Endothelial cell of umbilical vein (primary cell): ENCODE measurements at regions not wholly inside any gene's neighbourhood (a gene's known extent, or its start where the extent isn't known, plus 50 kb on each side); places are given as distances from the start of the nearest gene placed in this dataset.

Experiments used
- BruUV-seq: library from RNA; stranded (reverse); fragments of 400-500 nt; replicated peaks from 2 replicates; lab custom pipeline; 2021; lab: Mats Ljungman, UMichigan
- CTCF ChIA-PET: fragments of 300-600, 350-600 bp; sonication (Branson Sonifier 250); formaldehyde crosslinking; loops from one replicate; lab custom pipeline; 2021; ENCODE audit warnings: antibody characterized with exemption, inconsistent platforms; lab: Charles Lee
- POLR2A ChIA-PET: fragments of 300-600, 350-600 bp; sonication (Branson Sonifier 250); formaldehyde crosslinking; loops from one replicate; lab custom pipeline; 2021; ENCODE audit warnings: antibody characterized with exemption, inconsistent platforms; lab: Charles Lee
- DNase-seq: peaks from one replicate; pipeline ENCODE4 v3.0.0-alpha.2; 2011; ENCODE audit warnings: low read depth, low spot score
- FAIRE-seq: peaks from 2 replicates; lab custom pipeline; 2011; peaks lifted over from hg19 to GRCh38; lab: Jason Lieb, UNC
- H2AFZ ChIP-seq: 2 replicates; pipeline ENCODE4 v1.6.0; 2012; ENCODE audit warnings: low read depth, low read length, control low read depth, inconsistent platforms
- H3K27ac ChIP-seq: 2 replicates; pipeline ENCODE4 v1.5.1; 2011; ENCODE audit warnings: low read depth, mild to moderate bottlenecking, control low read depth, low read length, moderate library complexity; ENCODE audit not compliant: insufficient read depth
- H3K27me3 ChIP-seq, 2 experiments: 2 replicates each; pipeline versions ENCODE4 v1.6.0 to v1.6.1; 2011; ENCODE audit warnings: low read length in 2 of 2, mixed read lengths in 1 of 2; ENCODE audit not compliant: control insufficient read depth in 2 of 2, insufficient read depth in 2 of 2
- H3K36me3 ChIP-seq, 2 experiments: 2 replicates in 1 of 2; 3 replicates in 1 of 2; pipeline ENCODE4 v1.5.1; 2011; ENCODE audit warnings: low read length in 2 of 2, mild to moderate bottlenecking in 1 of 2, moderate library complexity in 1 of 2; ENCODE audit not compliant: control insufficient read depth in 2 of 2, insufficient read depth in 2 of 2; ENCODE audit errors: extremely low read depth in 1 of 2
- H3K4me1 ChIP-seq: 3 replicates; pipeline ENCODE4 v1.5.1; 2011; ENCODE audit warnings: mild to moderate bottlenecking, low read length; ENCODE audit not compliant: control insufficient read depth, insufficient read depth; ENCODE audit errors: extremely low read depth
- H3K4me2 ChIP-seq: 2 replicates; pipeline ENCODE4 v1.6.1; 2011; ENCODE audit warnings: low read length, control low read depth, mixed read lengths; ENCODE audit not compliant: insufficient read depth
- H3K4me3 ChIP-seq, 3 experiments: fragments of 200-600 bp in 1 of 3; sonication (generic), shearing (Covaris generic) in 1 of 3; replicated peaks in 1 of 3; 2 replicates each; pipeline ENCODE4 v1.5.1; 2011 to 2016; ENCODE audit warnings: control low read depth in 3 of 3, low read length in 3 of 3, mild to moderate bottlenecking in 2 of 3, inconsistent platforms in 1 of 3, low read depth in 1 of 3, moderate library complexity in 1 of 3; ENCODE audit not compliant: insufficient read depth in 1 of 3
- H3K79me2 ChIP-seq: 2 replicates; pipeline ENCODE4 v1.6.0; 2012; ENCODE audit warnings: low read length, inconsistent platforms; ENCODE audit not compliant: control insufficient read depth, insufficient read depth
- H3K9ac ChIP-seq: replicated peaks from 2 replicates; pipeline ENCODE3; 2011; ENCODE audit warnings: low read length, control low read depth; ENCODE audit not compliant: insufficient read depth; ENCODE audit errors: extremely low read depth
- H3K9me1 ChIP-seq: replicated peaks from 3 replicates; pipeline ENCODE4 v1.6.0; 2011; ENCODE audit warnings: mild to moderate bottlenecking, low read length; ENCODE audit not compliant: control insufficient read depth, insufficient read depth; ENCODE audit errors: extremely low read depth
- H3K9me3 ChIP-seq: replicated peaks from 2 replicates; pipeline ENCODE4 v1.5.1; 2012; ENCODE audit warnings: low read length, inconsistent platforms; ENCODE audit not compliant: control insufficient read depth, insufficient read depth
- H4K20me1 ChIP-seq: replicated peaks from 2 replicates; pipeline ENCODE3; 2011; ENCODE audit warnings: mild to moderate bottlenecking, low read length; ENCODE audit not compliant: control insufficient read depth, insufficient read depth; ENCODE audit errors: extremely low read depth
- EZH2 ChIP-seq: IDR thresholded peaks from 2 replicates; pipeline ENCODE4 v1.6.1; 2012; ENCODE audit warnings: borderline replicate concordance, low read depth, mild to moderate bottlenecking, moderate library complexity, low read length, inconsistent platforms; ENCODE audit not compliant: severe bottlenecking
- FOS ChIP-seq: IDR thresholded peaks from 2 replicates; pipeline ENCODE4 v1.6.1; 2011; ENCODE audit warnings: mild to moderate bottlenecking, low read length, moderate library complexity, borderline replicate concordance; ENCODE audit not compliant: insufficient read depth
- GATA2 ChIP-seq: IDR thresholded peaks from 2 replicates; pipeline ENCODE4 v1.7.0; 2011; ENCODE audit warnings: low read depth, mild to moderate bottlenecking, moderate library complexity, mixed read lengths, low read length; ENCODE audit not compliant: insufficient read length, insufficient read depth
- JUN ChIP-seq: IDR thresholded peaks from 2 replicates; pipeline ENCODE4 v1.6.1; 2011; ENCODE audit warnings: borderline replicate concordance, low read depth; ENCODE audit not compliant: insufficient read length, insufficient read depth
- MYC ChIP-seq: IDR thresholded peaks from one replicate; pipeline ENCODE4 v1.6.1; 2011; ENCODE audit warnings: mild to moderate bottlenecking, low read depth, low read length
- POLR2A ChIP-seq: IDR thresholded peaks from 2 replicates; pipeline ENCODE4 v1.6.1; 2012; ENCODE audit warnings: low read depth, mild to moderate bottlenecking, control low read depth, low read length
- POLR2AphosphoS5 ChIP-seq: IDR thresholded peaks from 2 replicates; pipeline ENCODE4 v1.6.1; 2012; ENCODE audit warnings: low read depth, mild to moderate bottlenecking, control low read depth, low read length, moderate library complexity; ENCODE audit not compliant: insufficient read depth
- dilution Hi-C: fragments of 300-500 bp; cut with MboI; formaldehyde crosslinking; loops from one replicate; pipeline ENCODE4 v1.15.0; 2019; ENCODE audit warnings: low sequenced_read_pairs; ENCODE audit not compliant: extremely low pct_ligation_motif_present
- intact Hi-C: fragments of 100-400 bp; cut with micrococcal nuclease; formaldehyde crosslinking; loops from one replicate; pipeline ENCODE4 v1.10.0; 2022
- TF ChIP-seq, protein P1 (sequence below): IDR thresholded peaks from 2 replicates; pipeline ENCODE4 v1.6.1; 2011; ENCODE audit not compliant: insufficient read depth, insufficient read length
- TF ChIP-seq, protein P2 (sequence below), 2 donors: IDR thresholded peaks; 1 replicate in 1 of 2; 2 replicates in 1 of 2; pipeline ENCODE4 v1.5.1; 2011; ENCODE audit warnings: low read length in 2 of 2, mild to moderate bottlenecking in 2 of 2, moderate library complexity in 2 of 2, control low read depth in 1 of 2, inconsistent platforms in 1 of 2, low read depth in 1 of 2; ENCODE audit not compliant: insufficient read depth in 1 of 2; ENCODE audit errors: extremely low read depth in 1 of 2

DNA sequence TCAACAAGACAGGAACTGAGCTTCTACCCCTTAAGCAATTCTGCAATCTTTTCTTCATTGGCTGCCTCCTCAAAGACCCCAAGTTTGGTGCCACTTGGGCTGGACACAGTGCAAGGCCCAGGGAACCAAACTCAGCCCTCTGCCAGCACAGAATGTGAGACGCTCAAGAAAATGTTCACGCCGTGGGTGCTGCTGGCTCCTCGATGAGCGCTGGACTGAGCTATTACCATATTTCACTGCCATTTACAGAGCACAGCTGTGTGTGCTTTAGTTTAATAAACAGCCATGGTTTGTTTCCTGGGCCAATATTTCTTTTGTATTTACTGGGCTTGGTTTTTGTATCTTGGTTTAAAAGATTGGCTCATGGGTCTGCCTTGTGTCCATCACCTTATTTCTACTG, 138.8 kb upstream of the VSTM2B start:
- BruUV-seq, result no TSS peak
- Histone ChIP-seq H3K9ac (no peak overlapping the region), H3K27me3 (no peaks in the 10 kb centered on the region), H3K4me1 (no peaks in the 10 kb centered on the region), H3K36me3 (no peaks in the 10 kb centered on the region), H3K4me2 (no peak overlapping the region), H4K20me1 (no peaks in the 10 kb centered on the region), H3K4me3 (no peak overlapping the region), H3K79me2 (no peaks in the 10 kb centered on the region), H3K27ac (no peak overlapping the region), H2AFZ (no peak overlapping the region), H3K9me1 (no peaks in the 10 kb centered on the region), H3K9me3 (peaks cover 8% of the 10 kb centered on the region)
- FAIRE-seq (no peak), DNase-seq (no peak)
- dilution Hi-C loops (no loop called here), intact Hi-C loops (no loop called here)
- POLR2A ChIA-PET, result no interaction called here
- CTCF ChIA-PET, result no interaction called here
- TF ChIP-seq, protein P1, sequence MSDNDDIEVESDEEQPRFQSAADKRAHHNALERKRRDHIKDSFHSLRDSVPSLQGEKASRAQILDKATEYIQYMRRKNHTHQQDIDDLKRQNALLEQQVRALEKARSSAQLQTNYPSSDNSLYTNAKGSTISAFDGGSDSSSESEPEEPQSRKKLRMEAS, result no peak
- TF ChIP-seq POLR2A (no peak), GATA2 (no peak), JUN (no peak), POLR2AphosphoS5 (no peak), MYC (no peak), EZH2 (no peak), FOS (no peak)
- TF ChIP-seq, protein P2, sequence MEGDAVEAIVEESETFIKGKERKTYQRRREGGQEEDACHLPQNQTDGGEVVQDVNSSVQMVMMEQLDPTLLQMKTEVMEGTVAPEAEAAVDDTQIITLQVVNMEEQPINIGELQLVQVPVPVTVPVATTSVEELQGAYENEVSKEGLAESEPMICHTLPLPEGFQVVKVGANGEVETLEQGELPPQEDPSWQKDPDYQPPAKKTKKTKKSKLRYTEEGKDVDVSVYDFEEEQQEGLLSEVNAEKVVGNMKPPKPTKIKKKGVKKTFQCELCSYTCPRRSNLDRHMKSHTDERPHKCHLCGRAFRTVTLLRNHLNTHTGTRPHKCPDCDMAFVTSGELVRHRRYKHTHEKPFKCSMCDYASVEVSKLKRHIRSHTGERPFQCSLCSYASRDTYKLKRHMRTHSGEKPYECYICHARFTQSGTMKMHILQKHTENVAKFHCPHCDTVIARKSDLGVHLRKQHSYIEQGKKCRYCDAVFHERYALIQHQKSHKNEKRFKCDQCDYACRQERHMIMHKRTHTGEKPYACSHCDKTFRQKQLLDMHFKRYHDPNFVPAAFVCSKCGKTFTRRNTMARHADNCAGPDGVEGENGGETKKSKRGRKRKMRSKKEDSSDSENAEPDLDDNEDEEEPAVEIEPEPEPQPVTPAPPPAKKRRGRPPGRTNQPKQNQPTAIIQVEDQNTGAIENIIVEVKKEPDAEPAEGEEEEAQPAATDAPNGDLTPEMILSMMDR (IDR thresholded peaks at IDR 0.05; ENCODE audit: extremely low read depth in 1 of 2, insufficient read depth in 1 of 2, low read depth in 1 of 2, low read length in 2 of 2), result no peak
